HG03432 (cell line): ENCODE measurements at regions not wholly inside any gene's neighbourhood (a gene's known extent, or its start where the extent isn't known, plus 50 kb on each side); places are given as distances from the start of the nearest gene placed in this dataset.

ENCODE experiments used
- ATAC-seq: cut with Tn5 transposase; IDR thresholded peaks from one replicate; pipeline ENCODE4 v1.9.1; 2021; ENCODE audit warnings: mild to moderate bottlenecking, moderate library complexity; ENCODE audit not compliant: unreplicated experiment

DNA sequence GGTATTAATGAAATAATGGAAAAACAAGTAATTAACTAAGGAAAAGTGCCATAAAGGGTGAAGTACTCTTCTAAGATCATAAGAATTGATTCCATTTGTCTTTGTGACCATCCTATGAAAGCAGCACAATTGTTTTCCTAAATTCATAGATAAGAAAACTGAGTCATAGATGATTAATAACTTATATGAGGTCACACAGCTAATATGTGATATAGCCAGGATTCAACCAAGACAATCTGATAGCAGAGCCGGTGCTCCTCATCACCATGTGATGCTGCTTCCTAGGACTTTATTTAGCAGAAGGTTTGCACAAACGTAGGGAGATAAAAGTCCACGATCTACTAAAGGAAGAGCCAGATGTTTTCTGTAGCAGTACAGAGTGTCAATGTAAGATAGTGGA is 181.5 kb upstream of the SYT1 start:
- ATAC-seq: no peak

DNA sequence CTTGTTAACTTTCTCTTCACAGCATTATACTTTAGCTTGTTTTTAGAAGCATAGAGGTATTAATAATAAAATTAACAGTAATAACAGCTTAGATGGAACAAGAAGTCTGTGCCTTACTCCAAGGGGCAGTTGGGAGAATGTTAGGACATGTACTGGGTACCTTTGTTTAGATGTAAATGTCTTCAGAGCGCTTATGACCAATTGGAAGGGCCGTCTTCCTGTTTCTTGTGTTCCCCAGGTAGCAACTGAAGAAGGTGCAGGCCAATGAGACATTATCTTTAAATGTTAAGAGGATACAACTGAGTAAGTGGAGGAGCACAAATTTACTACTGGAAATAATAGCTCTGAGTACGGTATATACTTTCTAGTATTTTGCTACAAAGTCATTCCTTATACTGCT is 180.9 kb upstream of the SYT1 start:
- no peak for ATAC-seq

DNA sequence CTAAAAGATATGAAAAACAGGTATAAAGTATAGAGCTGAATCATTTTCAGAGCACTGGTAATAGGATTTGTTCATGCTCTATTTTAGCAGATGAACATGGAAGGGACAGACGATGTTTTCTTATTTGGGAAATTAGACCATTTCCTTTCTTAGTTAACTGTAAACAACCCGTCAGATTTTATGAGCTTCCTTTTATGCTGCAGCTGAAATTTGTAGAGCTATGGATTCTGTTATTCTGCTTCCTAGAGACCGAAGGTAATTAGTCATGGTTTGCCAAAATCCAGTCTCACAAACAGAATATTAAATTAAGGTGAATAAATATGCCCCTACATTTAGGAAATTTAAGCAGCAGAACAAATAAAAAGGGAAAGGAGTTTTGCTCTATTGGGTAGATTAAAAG is 180.2 kb upstream of the SYT1 start:
- no peak for ATAC-seq

DNA sequence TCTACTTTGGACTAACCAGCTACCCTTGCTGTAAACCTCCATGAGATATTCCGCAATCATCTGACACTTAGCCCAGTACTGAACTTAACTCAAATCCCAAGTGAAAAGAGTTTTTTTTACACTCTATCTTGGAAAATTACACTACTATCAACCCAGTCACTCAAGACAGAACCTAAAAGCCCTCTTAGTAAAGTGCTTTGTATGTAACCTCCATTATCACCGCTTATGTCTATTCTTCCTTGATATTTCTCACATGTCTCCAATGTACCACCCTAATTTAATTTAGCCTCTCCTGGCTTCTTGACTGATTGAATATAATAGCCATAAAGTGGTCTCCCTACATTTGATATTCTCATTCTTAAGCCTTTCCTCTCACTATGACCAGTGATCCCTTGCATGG is 168.8 kb upstream of the SYT1 start:
- ATAC-seq: no peak

DNA sequence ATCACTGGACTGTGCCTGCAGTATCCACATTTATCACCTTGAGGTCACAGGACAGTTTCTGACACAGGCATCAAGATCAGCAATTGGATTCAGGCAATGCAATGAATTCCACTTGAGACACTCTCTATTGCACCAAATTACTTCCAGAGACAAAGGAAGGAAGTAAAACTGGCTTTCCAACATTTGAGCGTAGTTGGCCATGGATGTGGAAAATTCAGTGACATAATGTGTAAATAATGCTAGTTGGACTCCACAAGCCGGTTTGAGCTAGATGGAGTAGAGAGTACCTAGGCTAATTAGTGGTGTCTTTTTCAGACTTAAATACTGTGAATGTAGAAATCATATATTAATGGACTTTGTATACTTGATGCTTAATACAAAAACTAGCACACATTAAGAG is 168.3 kb upstream of the SYT1 start:
- ATAC-seq: no peak

DNA sequence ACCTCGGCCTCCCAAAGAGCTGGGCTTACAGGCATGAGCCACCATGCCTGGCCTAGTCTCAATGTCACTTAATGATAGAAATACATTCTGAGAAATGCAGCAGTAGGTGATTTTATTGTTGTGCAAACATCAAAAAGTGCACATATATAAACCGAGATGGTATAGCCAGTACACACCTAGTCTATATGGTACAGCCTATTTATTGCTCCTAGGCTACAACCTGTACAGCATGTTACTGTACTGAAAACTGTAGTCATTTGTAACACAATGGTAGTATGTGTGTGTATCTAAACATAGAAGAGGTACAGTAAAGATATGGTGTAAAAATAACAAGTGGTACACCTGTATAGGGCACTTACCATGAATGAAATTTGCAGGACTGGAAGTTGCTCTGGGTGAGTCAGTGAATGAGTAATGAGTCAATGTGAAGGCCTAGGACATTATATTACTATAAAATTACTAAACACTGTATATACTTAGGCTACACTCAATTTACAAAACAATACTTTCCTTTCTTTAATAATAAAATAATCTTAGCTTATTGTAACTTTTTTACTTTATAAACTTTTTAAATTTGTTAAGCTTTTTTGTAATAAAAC is 166.7 kb upstream of the SYT1 start:
- no peak for ATAC-seq

DNA sequence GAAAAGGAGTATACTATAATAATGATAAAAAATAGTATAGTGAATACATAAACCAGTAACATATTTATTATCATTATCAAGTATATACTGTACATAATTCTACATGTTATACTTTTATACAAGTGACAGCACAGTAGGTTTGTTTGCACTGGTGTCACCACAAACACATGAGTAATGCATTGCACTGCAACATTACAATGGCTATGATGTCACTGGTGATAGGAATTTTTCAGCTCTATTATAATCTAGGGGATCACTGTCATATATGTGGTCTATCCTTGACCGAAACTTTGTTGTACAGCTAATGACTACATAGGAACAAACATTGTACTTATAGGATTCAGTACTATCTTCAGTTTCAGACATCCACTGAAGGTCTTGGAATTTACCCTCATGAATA is 165.8 kb upstream of the SYT1 start:
- no peak for ATAC-seq

DNA sequence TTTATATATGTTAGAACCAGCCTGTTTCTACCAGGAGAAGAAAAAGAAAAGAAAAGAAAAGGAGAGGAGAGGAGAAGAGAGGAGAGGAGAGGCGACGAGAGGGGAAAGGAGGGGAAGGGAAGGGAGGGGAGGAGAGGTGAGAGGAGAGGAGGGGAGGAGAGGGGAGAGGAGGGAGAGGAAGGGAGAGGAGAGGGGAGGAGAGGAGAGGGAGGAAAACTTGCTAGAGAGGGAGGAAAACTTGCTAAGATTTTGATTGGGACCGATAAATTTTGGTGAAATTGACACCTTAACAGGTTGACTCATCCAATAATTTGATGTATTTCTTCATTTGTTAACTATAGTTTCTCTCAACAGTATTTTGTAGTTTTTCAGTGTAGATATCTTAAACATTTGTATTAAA is 164.0 kb upstream of the SYT1 start:
- ATAC-seq: no peak

DNA sequence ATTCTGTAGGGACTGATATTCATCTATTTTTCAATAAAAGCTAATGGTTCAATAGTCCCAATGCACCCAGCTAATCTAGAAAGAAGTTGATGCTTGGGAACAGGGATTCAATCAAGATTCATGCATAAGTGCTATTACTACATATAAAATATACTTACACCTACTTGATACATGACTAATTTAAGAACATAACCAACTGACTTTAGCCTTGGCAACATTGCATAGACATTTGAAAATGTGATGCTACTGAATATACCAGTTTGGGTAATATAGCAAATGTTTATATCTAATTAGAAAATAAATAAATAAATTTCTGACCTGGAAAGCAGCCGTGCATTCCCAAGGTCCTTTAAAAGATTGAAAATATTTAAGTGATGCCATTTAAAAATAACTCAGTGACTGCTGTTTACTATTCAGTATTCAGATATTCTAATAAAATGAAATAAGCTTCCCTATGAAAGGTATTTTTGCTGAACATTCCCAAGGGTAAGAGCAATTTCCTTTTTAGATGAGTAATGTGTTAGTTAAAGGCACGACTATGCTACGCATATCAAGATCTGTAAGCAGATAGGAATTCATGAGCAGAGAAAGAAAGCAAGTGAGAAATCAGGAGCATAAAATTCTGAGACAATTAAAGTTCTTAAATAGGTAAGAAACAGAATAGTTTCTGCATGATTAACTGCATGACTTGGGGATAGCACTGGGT is 160.6 kb upstream of the SYT1 start:
- no peak for ATAC-seq

DNA sequence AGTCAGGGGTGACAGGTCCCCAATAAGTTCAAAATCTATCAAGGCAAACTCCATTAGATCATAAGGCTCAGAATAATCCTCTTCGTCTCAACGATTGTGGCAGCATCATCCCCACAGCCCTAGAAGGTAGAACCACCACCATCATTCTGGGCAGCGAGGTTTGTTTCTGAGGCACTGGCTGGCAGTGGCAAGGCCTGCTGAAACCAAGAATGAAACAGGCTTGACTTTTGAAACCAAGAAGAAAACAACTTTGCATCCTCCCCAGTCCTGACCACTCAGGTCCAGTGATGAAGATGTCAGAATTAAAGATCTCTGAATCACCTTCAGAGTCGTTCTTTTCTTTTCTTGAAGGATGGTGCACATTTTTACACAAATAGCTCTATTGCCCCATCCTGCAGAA is 152.6 kb upstream of the SYT1 start:
- ATAC-seq: no peak

DNA sequence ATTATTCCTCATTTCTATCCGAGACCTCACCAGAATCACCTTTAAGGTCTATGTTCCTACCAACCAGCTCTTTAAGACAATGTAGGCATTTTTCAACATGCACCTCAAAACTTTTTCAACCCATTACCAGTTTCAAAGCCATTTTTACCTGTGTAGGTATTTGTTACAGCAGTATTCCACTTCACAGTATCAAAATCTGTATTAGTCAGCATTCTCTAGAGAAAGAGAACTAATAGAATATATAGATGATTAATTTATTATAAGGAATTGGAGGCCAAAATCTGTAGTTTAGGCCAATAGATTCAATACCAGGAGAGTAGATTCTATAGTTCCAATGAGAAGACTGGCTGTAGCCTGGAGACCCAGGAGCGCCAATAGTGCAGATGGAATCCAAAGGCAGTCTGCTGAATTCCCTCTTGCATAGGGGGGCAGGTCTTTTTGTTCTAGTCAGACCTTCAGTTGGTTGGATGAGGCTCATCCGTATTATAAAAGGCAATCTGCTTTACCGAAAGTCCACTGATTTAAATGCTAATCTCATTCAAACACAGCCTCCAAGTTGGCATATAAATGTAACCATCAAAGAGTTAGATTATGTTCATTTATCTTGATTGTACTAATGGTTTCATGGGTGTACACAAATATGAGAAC is 151.6 kb upstream of the SYT1 start:
- ATAC-seq: no peak

DNA sequence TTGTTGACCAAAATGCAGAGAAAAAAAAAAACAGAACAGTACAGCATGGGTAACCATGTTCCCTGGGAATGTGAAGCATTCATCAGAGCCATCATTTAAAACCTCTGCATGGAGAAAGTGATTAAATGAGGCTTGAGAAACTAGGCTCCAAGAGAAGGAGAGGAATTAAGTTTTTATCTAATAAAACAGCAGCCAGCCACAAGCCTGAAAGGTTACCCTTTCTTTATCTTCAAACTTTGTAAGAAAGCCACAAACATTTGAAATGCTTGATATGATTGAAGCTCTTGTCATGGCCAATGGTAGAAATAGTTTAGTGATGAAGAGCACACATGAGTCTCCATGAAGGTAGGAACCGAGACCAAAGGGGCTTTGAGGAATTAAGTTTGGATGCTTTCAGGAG is 144.9 kb upstream of the SYT1 start:
- ATAC-seq: no peak

DNA sequence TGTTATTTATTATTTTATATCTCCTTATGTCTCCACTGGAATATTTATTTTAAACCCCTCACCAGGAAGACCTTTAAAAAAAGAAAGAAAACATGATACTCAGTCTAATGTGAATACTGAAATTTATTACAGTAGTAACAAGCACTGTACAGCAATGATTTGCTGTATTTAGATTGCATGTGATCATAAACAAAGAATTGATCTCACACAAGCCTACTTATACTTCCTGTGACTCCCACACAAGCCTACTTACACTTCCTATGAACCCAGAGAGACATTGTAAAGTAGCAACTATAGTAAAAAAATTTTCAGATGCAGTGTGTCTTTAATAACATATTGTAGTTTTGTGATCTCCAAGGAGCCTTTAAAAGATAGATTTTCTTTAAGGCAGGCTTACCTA is 142.7 kb upstream of the SYT1 start:
- no peak for ATAC-seq

DNA sequence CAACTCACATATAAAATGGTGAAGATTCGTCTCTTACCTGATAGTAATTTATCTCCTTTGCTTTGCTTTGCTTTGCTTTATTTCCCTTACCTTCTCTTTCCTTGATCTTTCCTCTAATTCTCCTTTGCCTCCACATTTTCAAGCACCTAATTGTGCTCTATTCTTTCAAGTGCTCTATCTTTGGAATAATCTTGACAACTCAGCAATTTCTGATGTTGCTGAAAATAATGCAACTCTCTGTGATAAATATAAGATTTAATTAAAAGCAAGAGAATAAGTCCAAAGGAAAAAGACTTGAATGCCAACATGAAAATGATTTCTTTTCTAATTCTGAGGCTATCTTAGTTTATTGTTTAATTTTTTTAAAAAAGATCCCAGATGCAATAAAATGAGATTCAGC is 139.5 kb upstream of the SYT1 start:
- ATAC-seq: no peak

DNA sequence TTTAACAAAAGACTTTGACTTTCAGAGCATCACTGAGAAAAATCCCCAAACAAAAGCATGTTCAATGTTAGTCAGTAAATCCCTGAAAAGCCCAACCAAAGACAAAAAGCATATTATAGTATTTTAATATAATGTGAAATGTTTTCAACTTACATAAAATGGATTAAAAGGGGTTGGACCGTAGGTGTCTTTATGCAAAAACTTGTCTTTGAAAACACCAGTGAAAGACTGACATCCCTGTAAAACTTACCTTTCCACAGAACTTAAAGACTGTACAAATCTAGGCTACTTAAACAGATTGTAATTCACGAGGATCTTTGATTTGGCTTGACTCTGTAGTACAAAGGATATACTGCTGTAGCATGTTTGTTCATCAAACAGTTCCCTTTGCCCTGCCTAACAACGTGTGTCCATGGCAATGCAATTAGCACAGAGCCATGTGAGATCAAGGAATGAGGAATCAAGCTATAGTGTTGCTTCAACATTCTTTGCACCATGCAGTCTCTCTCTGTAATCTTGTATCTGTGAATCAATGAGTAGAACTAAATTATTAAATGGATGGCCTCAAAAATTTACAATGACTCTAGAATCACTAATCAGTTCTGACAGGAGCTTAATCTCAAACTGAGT is 138.5 kb upstream of the SYT1 start:
- no peak for ATAC-seq

DNA sequence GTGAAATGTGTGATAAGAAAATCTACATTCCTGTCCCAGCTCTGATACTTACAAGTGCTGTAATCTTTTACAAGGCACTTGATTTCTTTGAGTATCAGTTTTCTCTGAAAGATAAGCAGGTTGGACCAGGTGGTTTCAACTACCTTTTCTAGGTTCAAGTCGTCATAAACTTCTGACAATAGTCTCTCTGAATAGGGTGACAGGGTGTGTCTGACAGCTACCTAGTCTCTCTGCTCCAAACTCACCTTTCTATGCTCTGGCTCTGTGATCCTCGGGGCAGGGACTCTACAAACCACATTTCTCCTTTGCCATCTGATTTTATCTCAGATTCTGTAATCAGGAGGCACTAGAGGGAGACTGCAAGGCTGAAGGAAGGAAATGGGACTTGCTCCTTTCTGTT is 137.7 kb upstream of the SYT1 start:
- ATAC-seq: no peak

DNA sequence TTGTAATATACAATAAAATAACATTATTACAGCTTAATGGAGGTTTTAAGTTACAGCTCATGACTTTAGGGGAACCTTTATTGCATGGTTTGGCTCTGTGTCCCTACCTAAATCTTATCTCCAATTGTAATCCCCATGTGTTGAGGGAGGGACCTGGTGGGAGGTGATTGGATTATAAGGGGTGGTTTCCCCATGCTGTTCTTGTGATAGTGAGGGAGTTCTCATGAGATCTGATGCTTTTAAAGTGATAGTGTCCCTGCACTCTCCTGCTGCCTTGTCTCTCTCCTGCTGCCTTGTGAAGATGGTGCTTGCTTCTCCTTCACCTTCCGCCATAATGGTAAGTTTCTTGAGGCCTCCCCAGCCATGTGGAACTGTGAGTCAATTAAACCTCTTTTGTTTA is 132.1 kb upstream of the SYT1 start:
- ATAC-seq: no peak

DNA sequence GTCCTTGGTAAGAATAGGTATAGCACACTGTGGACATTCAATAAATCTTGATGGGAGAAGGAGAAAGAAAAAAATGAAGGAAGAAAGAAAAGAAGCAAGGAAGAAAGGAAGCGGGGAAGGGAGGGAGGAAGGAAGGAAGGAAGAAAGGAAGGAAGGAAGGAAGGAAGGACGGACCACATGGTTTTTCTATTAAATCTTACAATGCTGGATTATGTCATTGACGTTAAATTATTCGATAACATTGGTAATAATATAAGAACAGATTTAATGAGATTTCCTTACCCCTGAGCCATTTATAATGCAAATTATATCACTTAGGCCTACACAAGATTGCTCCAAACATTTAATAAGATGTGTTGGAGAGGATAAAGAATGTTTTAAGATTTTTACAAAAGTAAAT is 124.9 kb upstream of the SYT1 start:
- ATAC-seq: no peak

DNA sequence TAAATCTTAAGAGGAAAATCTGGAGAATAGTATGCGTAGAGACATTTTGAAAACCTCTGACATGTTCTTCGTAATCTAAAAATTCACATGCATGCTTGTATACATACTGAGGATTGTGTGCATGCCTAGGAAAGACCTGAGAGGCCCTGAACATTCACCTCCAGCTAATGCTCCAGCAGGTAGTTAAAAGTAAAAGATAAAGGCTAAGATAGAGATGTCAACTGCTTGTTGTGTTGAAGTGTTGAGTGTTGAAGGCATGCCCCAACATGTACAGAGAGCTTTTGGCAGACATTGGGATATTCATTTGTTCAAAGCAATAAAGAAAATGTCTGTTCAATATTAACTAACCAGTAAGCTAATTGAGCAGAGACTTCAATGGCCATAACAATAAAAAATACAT is 118.6 kb upstream of the SYT1 start:
- ATAC-seq: no peak

DNA sequence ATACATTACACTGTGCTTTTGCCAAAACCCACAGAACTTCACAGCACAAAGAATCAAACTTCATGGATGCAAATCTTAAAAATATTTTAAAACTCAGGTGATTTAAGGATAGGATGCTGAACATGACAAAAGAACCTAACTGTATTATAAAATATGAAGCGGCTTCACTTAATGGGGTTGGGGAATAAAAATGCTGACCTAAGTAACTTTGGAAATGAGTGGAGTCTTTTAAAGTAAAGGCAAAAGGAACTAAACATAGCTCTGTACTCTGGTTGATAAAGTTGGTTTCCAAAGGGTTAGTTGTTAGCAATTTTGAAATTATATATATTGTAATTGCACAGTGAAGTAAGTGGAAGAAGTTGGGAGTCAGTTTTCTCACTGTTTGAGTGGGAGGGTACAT is 111.5 kb upstream of the SYT1 start:
- ATAC-seq: no peak

DNA sequence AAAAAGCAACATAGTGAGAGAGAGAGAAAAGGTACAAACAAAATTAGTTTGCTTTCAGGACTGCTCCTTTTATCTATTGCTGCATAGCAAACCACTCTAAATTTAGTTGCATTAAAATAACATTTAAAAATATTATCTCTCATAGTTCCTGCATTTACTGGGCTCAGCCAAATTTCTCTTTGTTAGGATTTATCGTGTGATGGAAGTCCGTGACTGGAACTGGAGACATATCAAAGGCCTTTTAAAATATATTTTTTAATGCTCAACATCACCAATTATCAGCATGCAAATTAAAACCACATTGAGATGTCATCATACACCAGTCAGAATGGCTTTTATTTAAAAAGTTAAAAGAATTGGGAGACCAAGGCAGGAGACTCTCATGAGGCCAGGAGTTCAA is 107.6 kb upstream of the SYT1 start:
- no peak for ATAC-seq

DNA sequence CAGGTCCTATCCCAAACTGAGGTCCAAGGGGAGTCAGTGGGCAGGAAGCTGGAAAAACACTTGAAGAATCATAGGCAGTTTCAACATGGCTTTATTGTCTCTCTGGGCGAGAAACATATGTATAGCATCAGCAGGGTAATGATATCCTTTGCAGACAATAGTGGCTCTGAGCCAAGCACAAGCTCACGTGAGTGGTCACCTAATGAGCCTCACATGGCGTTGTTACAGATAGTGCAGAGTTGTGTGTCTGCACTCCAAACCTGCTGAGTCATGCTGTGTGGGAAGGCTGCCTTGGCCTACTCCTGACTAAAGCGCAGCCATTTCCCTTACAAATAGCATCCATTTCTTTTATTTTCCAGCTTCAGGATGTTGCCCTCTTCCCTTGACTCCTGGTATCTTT is 105.2 kb upstream of the SYT1 start:
- no peak for ATAC-seq
